Heart left ventricle (tissue), 16 donors: ENCODE measurements at regions not wholly inside any gene's neighbourhood (a gene's known extent, or its start where the extent isn't known, plus 50 kb on each side); places are given as distances from the start of the nearest gene placed in this dataset.

Experiments used
- ATAC-seq, 4 donors: fragments of 200-7000 bp; cut with Tn5 transposase; one replicate each; pipeline ENCODE4 v1.9.1; 2020 to 2022; ENCODE audit warnings: moderate library complexity in 4 of 4, mild to moderate bottlenecking in 3 of 4, moderate number of reproducible peaks in 1 of 4
- DNase-seq, 5 donors: peaks; one replicate each; pipeline ENCODE4 v3.0.0-alpha.2; 2020
- H3K27ac ChIP-seq, 12 donors: fragments of 200-600 bp; sonication (generic) in 4 of 12; one replicate each; pipeline versions ENCODE4 v1.5.0 to v1.8.0; 2016 to 2022; ENCODE audit warnings: mild to moderate bottlenecking in 2 of 12
- H3K27me3 ChIP-seq, 9 donors: fragments of 200-600 bp; sonication (generic) in 2 of 9; one replicate each; pipeline versions ENCODE4 v1.5.1 to v1.8.0; 2016 to 2022; ENCODE audit warnings: mild to moderate bottlenecking in 3 of 9
- H3K36me3 ChIP-seq, 9 donors: fragments of 200-600 bp; sonication (generic) in 2 of 9; one replicate each; pipeline versions ENCODE4 v1.5.0 to v1.8.0; 2018 to 2022; ENCODE audit warnings: mild to moderate bottlenecking in 2 of 9
- H3K4me1 ChIP-seq, 12 donors: fragments of 200-600 bp; sonication (generic) in 4 of 12; one replicate each; pipeline versions ENCODE4 v1.5.0 to v1.8.0; 2016 to 2022; ENCODE audit warnings: mild to moderate bottlenecking in 3 of 12
- H3K4me3 ChIP-seq, 12 donors: fragments of 200-600 bp; sonication (generic) in 4 of 12; one replicate each; pipeline versions ENCODE4 v1.5.0 to v1.8.0; 2017 to 2022; ENCODE audit warnings: mild to moderate bottlenecking in 9 of 12, moderate library complexity in 4 of 12
- H3K9me3 ChIP-seq, 12 donors: fragments of 200-600 bp; sonication (generic) in 4 of 12; one replicate each; pipeline versions ENCODE4 v1.5.0 to v1.8.0; 2016 to 2022; ENCODE audit warnings: mild to moderate bottlenecking in 1 of 12
- POLR2A ChIP-seq, 2 donors: fragments of 450-650 bp; IDR thresholded peaks; one replicate each; pipeline ENCODE4 v1.6.1; 2017; ENCODE audit warnings: antibody characterized with exemption in 2 of 2, mild to moderate bottlenecking in 2 of 2, moderate library complexity in 2 of 2
- WGBS, 4 donors: extraction: QIAGEN DNeasy Blood & Tissue Kit in 2 of 4; methylation state at CpG; one replicate each; pipeline versions ENCODE4 v1.1.5 to v1.1.7; 2013 to 2018; 5-methylcytosine and 5-hydroxymethylcytosine counted together
- intact Hi-C, 10 donors: fragments of 100-400 bp; cut with DNase I; formaldehyde crosslinking; loops; one replicate each; pipeline versions ENCODE4 v1.11.1 to v1.14.2; 2022
- TF ChIP-seq, protein P1 (sequence below), 12 donors: fragments of 200-600 bp; sonication (generic) in 4 of 12; IDR thresholded peaks; one replicate each; pipeline versions ENCODE4 v1.5.0 to v1.8.0; 2018 to 2022; ENCODE audit warnings: antibody characterized with exemption in 12 of 12, mild to moderate bottlenecking in 5 of 12
- donor health status: ischemic (EF 13 %, LVEDD 7.1; RV severe dilation, severe dysfunction).
- donor health status: healthy with polysubstance abuse.
- donor health status: DM: no; HTN: yes; CAD: no.
- donor health status: DM: no; HTN: no; CAD: no.
- donor health status: ischemic (EF 25% LVEDD 6.9; RV normal size, moderate dysfunction).
- donor health status: ischemic (EF 25% LVEDD 5.7; RV mildly dilated, moderate dysfunction).
- donor health status: healthy.
- donor health status: DM: yes; HTN: yes; CAD: no.
- donor health status: ischemic (EF 35%, LVEDD 5.7; RV mildly dilated, moderate dysfunction).
- donor health status: nonischemic (EF 11% LVEDD 7.7; RV severe dilation, severe dysfunction).
- donor health status: DM: yes; HTN: yes; CAD: no.
- donor health status: PGD.
- donor health status: ischemic (EF 29% LVEDD 5.4; RV normal size, mild dysfunction).
- donor health status: nonischemic (EF 23%, LVEDD 6.1; RV moderate dilation, normal function).

DNA sequence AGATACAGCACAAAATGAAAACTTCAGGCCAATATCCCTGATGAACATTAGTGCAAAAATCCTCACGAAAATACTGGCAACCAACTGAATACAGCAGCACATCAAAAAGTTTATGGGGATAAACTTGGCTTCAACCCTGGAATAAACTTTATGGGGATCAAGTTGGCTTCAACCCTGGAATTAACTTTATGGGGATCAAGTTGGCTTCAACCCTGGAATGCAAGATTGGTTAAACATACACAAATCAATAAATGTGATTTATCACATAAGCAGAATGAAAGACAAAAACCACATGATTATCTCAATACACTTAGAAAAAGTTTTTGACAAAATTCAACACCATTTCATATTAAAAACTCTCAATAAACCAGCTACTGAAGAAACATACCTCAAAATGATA lies 213.7 kb upstream of the DMRTA1 start:
- no peaks in the 10 kb centered on the region for H3K4me1 ChIP-seq
- TF ChIP-seq, protein P1, sequence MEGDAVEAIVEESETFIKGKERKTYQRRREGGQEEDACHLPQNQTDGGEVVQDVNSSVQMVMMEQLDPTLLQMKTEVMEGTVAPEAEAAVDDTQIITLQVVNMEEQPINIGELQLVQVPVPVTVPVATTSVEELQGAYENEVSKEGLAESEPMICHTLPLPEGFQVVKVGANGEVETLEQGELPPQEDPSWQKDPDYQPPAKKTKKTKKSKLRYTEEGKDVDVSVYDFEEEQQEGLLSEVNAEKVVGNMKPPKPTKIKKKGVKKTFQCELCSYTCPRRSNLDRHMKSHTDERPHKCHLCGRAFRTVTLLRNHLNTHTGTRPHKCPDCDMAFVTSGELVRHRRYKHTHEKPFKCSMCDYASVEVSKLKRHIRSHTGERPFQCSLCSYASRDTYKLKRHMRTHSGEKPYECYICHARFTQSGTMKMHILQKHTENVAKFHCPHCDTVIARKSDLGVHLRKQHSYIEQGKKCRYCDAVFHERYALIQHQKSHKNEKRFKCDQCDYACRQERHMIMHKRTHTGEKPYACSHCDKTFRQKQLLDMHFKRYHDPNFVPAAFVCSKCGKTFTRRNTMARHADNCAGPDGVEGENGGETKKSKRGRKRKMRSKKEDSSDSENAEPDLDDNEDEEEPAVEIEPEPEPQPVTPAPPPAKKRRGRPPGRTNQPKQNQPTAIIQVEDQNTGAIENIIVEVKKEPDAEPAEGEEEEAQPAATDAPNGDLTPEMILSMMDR (IDR thresholded peaks at IDR 0.05) = peak in 1 of 12 donors; percentile 3
- TF ChIP-seq POLR2A (IDR thresholded peaks at IDR 0.05) = no peak
- H3K36me3 ChIP-seq = no peaks in the 10 kb centered on the region
- H3K9me3 ChIP-seq = peaks cover 0 to 21% (median 4%) of the 10 kb centered on the region in 12 donors
- DNase-seq (no peak), ATAC-seq (no peak)
- H3K4me3 ChIP-seq = no peak overlapping the region
- no peaks in the 10 kb centered on the region for H3K27me3 ChIP-seq
- WGBS, 4 donors = 52 to 79% (median 71%) methylated on average over 1 of the region's 1 CpG
- intact Hi-C loops = loop anchor here in 2 of 10 donors (10.0 kb wide), 2 partner anchors 188 to 198 kb away; no protein-coding TSS in a partner anchor
- no peak overlapping the region for H3K27ac ChIP-seq

DNA sequence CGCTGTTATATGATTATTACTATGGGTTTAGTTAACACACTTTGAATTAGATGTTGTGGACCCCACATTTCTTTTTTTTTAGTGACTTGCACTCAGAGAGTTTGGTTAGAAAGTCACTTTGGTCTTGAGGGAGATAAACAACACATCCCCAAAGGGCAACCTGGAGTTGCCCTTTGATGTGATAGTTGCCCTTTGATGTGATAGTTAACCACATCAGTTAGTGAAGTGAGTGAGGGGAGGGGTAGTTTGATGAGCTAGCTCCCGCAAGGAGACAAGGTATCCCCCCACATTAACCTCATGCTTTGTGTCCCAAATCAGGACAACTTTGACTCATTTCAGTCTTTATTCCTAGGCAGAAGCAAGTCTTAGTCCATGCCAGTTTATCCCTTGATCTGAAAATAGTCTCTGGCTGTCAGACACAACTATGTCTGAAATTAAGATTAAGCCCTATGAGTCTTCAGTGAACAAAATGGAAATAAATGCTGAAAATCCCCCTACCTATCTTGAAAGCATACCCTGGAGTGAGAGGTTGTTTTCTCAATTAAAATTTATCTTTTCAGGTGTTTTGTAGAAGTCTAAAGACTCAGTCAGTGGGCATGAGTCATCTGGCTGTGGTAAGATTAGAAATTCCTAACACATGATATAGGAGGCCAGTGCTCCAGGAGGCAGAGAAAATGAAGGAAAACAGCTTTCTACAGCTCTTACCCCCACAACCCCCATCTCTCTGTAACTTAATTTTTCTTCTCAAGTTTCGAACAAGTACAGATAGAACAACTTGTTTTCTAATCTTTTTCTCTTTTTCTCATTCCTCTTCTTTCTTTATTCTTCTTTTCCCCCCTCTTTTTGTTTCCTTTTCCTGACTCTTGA lies 208.9 kb upstream of the DMRTA1 start:
- no peaks in the 10 kb centered on the region for H3K36me3 ChIP-seq
- intact Hi-C loops = loop anchor here (2.0 to 10.0 kb wide), 8 partner anchors 185 to 427 kb away; partner anchors contain the start of gene CDKN2B (in 1 of the 10)
- no peaks in the 10 kb centered on the region for H3K27me3 ChIP-seq
- H3K9me3 ChIP-seq = no peaks in the 10 kb centered on the region
- H3K4me3 ChIP-seq = no peak overlapping the region
- TF ChIP-seq, protein P1 (IDR thresholded peaks at IDR 0.05) = no peak
- WGBS, 4 donors = 80 to 91% (median 90%) methylated on average over 3 of the region's 3 CpGs
- no peak overlapping the region for H3K27ac ChIP-seq
- DNase-seq (no peak), ATAC-seq (peak in 1 of 4 donors; percentile 52)
- H3K4me1 ChIP-seq = peaks cover 0 to 6% (median 0%) of the 10 kb centered on the region in 12 donors

GRCh38 chr9:22238809-22239684 lies 207.6 kb upstream of the DMRTA1 start:
- peaks cover 0 to 6% (median 0%) of the 10 kb centered on the region in 12 donors for H3K4me1 ChIP-seq
- H3K27me3 ChIP-seq = no peaks in the 10 kb centered on the region
- no peak overlapping the region for H3K4me3 ChIP-seq
- DNase-seq = no peak
- TF ChIP-seq, protein P1 (IDR thresholded peaks at IDR 0.05) = peak in 11 of 12 donors; percentile 28 to 56 (median 49)
- TF ChIP-seq POLR2A (IDR thresholded peaks at IDR 0.05) = no peak
- no peak overlapping the region for H3K27ac ChIP-seq
- peak in 1 of 4 donors; percentile 53 for ATAC-seq
- WGBS, 4 donors = 22 to 31% (median 25%) methylated on average over 9 of the region's 9 CpGs
- no peaks in the 10 kb centered on the region for H3K9me3 ChIP-seq
- intact Hi-C loops = loop anchor here in 8 of 10 donors (2.0 to 10.0 kb wide), 7 partner anchors 187 to 427 kb away; partner anchors contain the start of gene CDKN2B (in 1 of the 8)
- no peaks in the 10 kb centered on the region for H3K36me3 ChIP-seq
